HG03354 (cell line): ENCODE measurements at regions not wholly inside any gene's neighbourhood (a gene's known extent, or its start where the extent isn't known, plus 50 kb on each side); places are given as distances from the start of the nearest gene placed in this dataset.

ENCODE experiments used
- ATAC-seq: cut with Tn5 transposase; IDR thresholded peaks from one replicate; pipeline ENCODE4 v1.9.1; 2021; ENCODE audit warnings: mild to moderate bottlenecking; ENCODE audit not compliant: unreplicated experiment, poor library complexity, severe bottlenecking

DNA sequence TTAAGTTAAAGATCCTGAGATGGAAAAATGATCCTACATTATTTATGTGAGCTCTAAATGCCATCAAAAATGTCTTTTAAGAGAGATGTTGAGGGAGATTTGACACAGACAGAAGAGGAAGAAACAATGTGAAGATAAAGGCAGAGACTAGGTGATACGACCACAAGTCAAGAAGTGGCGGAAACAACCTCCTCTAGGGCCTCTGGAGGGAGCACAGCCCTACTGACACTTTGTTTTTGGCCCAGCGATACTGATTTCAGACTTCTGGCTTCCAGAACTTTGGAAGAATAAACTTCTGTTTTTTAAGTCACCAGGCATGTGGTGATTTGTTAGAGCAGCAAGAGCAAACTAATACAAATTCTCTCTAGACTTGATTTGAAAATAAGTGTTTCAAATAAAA is 1216.1 kb downstream of the FSTL5 start:
- ATAC-seq = no peak

DNA sequence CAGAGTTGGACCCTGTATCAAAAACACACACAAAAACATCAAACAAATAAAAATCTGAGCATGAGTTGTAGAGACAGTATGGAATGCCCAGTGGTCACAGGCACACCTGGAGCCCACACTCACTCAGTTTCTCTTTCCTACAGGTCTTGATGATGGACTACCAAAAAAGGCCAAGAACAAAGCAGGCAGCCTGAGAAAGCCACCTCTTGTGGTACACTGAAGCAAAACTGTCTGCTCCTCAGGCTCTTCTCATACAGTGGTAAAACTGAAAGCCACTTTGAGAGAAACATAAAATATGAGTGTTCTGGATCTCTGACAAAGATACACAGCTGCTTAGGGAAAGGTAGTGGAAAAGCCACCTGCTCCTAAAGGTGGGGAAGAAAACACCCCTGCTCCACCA is 1206.9 kb downstream of the FSTL5 start:
- no peak for ATAC-seq

DNA sequence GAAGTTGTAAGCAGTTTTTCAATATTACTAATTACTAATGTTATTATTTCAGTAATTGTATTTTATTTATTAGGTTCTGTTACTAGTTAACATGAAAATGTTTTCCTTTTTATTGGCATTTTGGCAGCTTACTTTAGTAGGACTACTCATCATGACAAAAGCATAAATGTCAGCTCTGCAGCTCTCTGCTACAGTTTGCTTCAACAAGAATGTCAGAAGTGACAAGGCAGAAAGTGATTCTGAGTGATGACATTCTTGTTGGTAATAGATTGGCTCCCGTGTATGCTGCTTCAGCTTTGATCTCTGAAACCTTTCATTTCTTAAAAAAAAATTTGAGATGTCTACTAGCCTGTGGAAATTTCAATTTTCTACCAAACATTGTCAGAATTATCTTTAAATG is 1193.9 kb downstream of the FSTL5 start:
- no peak for ATAC-seq

DNA sequence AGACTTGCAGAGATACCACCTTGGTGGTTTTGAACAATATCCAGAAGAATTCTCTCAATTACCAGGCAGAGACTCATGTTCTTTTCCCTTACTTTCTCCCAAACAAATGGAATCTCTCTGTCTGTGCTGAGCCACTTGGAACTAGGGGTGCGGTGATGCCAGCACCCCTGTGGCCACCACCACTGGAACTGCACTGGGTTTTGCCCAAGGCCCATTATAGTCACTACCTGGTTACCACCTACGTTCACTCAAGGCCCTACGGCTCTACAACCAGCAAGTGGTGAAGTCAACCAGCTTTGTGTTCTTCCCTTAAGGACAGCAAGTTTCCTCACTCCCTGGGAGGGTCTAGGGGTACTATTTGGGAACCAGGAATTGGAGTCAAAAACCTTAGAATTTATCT is 1183.7 kb downstream of the FSTL5 start:
- ATAC-seq = no peak

DNA sequence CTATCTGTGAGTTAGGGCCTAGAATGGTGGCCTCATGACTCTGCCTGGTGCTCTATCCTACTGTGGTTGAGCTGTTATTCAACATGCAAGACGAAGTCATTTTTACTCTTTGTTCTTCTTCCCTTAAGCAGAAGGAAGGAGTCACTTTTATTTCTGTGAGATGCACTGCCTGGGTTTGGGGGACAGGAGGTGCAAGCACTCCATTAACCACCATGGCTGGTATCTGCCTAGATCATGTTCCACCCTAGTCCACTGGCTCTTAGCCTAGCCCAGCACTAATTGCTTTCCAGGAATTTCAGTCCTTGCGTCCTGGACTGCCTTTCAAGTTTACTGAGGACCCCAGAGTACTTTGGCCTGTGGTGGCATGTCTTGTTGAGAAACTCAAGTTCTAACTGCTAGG is 1182.7 kb downstream of the FSTL5 start:
- ATAC-seq = no peak

DNA sequence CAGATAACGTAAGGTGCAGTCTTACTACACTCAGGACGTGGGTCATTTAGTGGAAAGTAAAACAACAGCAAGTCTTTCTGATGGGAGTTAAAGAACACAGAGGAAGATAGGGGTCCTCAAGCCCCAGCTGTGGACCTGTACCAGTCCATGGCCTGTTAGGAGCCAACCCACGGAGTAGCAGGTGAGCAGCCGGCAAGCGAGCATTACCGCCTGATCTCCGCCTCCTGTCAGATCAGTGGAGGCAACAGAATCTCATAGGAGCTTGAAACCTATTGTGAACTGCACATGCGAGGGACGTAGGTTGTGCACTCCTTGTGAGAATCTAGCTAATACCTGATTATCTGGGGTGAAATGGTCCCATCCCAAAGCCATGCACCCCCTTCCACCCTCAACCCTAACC is 1180.8 kb downstream of the FSTL5 start:
- ATAC-seq = no peak

DNA sequence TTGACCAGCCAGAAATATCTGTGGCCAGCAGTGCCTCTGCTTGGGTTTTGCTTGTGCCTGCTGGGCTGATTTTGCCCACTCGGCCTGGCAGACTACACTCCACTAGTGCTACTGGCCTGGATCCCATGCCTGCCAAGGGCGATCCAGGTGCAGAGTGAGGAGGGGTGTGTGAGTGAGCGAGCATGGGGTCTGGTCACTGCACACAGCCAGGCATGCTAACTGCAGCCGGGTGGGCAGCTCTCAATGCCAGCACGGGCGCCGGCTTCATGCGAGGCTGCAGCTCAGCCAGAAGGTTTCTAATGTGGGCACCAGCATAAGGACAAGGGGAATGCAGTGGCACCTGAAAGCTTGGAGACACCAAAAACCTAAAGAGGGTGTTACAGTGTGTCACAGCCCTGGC is 1161.4 kb downstream of the FSTL5 start:
- ATAC-seq = no peak

DNA sequence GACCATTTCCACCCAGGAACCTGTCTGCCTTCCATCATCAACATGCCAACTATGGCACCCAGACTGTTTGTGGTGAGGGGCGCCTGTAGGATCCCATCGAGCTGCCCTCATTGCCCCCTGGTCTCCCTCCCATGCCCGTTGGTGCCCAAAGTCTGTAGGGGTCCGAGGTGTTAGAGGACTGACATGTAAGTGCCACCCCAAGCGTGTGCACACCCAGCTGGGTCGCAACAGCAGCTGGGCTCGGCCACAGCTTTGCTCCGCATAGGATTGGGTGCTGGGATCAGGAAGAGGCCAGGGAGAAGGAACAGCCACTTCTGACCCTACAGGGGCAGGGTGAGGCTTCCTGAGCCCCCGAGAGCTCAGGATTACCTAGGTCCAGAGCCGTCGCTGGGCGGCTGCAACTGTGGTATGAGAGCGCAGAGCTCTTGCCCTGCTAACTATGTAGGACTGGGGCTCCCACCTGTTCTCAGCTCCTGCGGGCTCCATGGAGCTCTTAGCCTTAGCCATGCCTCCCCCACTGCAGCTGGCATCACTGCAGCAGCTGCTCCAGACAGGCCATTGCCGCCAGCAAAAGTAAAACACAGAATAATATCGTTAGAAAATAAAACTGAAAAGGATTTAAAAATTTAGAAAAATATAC is 1160.3 kb downstream of the FSTL5 start:
- no peak for ATAC-seq

DNA sequence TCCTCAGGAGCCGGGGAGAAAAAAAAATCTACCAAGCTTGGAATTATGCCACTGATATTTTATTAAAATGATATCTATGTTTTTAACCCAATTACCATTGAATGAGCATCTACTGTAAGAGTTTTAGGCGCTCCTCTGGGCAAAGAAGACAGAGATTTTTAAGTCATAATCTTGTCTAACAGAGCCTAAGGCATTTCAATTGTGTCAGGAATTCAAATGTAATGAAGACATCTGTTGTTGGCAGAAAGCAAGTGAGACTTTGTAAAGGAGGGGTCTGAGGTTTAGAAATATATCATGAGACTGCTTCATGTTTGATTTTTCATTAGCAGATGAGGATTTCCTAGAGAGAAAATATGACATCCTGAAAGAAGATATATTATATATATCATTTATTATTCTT is 1158.1 kb downstream of the FSTL5 start:
- ATAC-seq = no peak

DNA sequence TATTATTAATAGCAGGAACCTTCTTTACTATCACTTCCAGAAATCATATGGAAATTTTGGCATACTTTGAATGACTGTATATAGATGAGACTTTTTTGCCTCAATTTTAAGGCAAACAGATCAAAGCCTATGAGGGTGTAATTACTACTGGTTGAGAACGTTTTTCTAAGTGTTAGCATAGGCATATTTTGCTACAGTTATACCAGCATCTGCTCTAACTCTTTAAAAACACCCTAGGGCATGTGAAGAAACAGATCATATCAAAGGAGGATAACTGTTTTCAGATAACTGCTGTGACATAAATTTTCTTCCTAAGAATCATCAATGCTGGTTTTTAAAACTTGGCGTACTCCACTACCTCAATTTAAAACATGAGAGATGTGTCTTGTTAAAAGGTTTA is 1155.3 kb downstream of the FSTL5 start:
- no peak for ATAC-seq

DNA sequence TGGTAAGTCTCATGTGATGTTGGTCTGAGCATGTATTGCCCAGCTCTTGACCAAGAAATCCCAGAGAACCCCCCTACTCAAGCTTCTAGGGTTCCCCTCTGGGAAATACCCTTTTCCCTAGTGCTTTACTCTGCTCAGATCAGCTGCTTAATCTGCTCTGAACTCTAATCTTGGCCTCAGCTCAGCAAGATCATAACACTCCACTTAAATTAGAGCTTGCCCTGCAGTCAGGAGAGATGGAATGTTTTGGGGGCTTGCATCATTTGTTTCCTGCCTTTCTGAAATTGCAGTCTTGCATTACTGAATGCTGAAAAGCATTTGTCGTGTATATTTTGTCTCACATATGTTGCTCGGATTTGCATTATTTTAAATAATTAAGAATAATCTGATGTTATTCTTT is 1153.6 kb downstream of the FSTL5 start:
- ATAC-seq = no peak
